H1 (cell line): ENCODE measurements at regions not wholly inside any gene's neighbourhood (a gene's known extent, or its start where the extent isn't known, plus 50 kb on each side); places are given as distances from the start of the nearest gene placed in this dataset.

ENCODE experiments used
- CTCF ChIA-PET: fragments of 300-600 bp; sonication (Branson Sonifier 250); formaldehyde crosslinking; loops from one replicate; lab custom pipeline; 2021; ENCODE audit not compliant: partially characterized antibody; lab: Charles Lee
- POLR2A ChIA-PET: fragments of 300-600 bp; sonication (Branson Sonifier 250); formaldehyde crosslinking; loops from one replicate; lab custom pipeline; 2021; ENCODE audit warnings: inconsistent platforms; ENCODE audit not compliant: partially characterized antibody; lab: Charles Lee
- DNase-seq, 2 experiments: peaks; one replicate each; pipeline versions ENCODE4 v3.0.0 to v3.0.0-alpha.2; 2010 to 2022; ENCODE audit warnings: low spot score in 2 of 2, low read depth in 1 of 2, mixed read lengths in 1 of 2
- FAIRE-seq: peaks from 2 replicates; lab custom pipeline; 2011; peaks lifted over from hg19 to GRCh38; lab: Jason Lieb, UNC
- H2AFZ ChIP-seq: 2 replicates; pipeline ENCODE4 v1.8.1; 2012; ENCODE audit warnings: low read length, inconsistent platforms
- H2AK5ac ChIP-seq: 2 replicates; pipeline ENCODE4 v1.6.1; 2013; ENCODE audit warnings: low read depth, low read length
- H2BK120ac ChIP-seq: replicated peaks from 2 replicates; pipeline ENCODE3; 2013; ENCODE audit warnings: low read depth, low read length, inconsistent platforms
- H2BK12ac ChIP-seq: 2 replicates; pipeline ENCODE4 v1.6.1; 2013; ENCODE audit warnings: low read depth, low read length
- H2BK15ac ChIP-seq: 2 replicates; pipeline ENCODE4 v1.6.1; 2013; ENCODE audit warnings: low read length
- H2BK20ac ChIP-seq: 2 replicates; pipeline ENCODE4 v1.6.1; 2013; ENCODE audit warnings: low read length
- H2BK5ac ChIP-seq: 2 replicates; pipeline ENCODE4 v1.6.1; 2013; ENCODE audit warnings: low read depth, low read length
- H3K14ac ChIP-seq: 2 replicates; pipeline ENCODE4 v1.6.1; 2013; ENCODE audit warnings: inconsistent platforms; ENCODE audit not compliant: insufficient read length
- H3K18ac ChIP-seq: 2 replicates; pipeline ENCODE4 v1.6.1; 2013; ENCODE audit warnings: low read length; ENCODE audit errors: extremely low read depth
- H3K23ac ChIP-seq: 2 replicates; pipeline ENCODE4 v1.6.1; 2013; ENCODE audit warnings: inconsistent platforms; ENCODE audit not compliant: insufficient read length
- H3K23me2 ChIP-seq: 2 replicates; pipeline ENCODE4 v1.6.1; 2013; ENCODE audit warnings: low read depth, low read length
- H3K27ac ChIP-seq: 2 replicates; pipeline ENCODE4 v1.6.1; 2011; ENCODE audit warnings: low read depth, low read length, inconsistent platforms
- H3K27me3 ChIP-seq, 4 experiments: replicated peaks in 1 of 4; 1 replicate in 1 of 4; 2 replicates in 3 of 4; pipeline versions ENCODE4 v1.6.1 to v1.8.1; 2011 to 2013; ENCODE audit warnings: low read length in 3 of 4, mild to moderate bottlenecking in 3 of 4, inconsistent platforms in 2 of 4, mixed read lengths in 2 of 4, moderate library complexity in 1 of 4; ENCODE audit not compliant: control insufficient read depth in 3 of 4, insufficient read depth in 3 of 4; ENCODE audit errors: extremely low read depth in 1 of 4
- H3K36me3 ChIP-seq, 4 experiments: 2 replicates each; pipeline versions ENCODE4 v1.6.1 to v1.8.1; 2011 to 2013; ENCODE audit warnings: mild to moderate bottlenecking in 4 of 4, low read length in 3 of 4, moderate library complexity in 2 of 4, control low read depth in 1 of 4, inconsistent platforms in 1 of 4; ENCODE audit not compliant: insufficient read depth in 4 of 4, control insufficient read depth in 2 of 4
- H3K4ac ChIP-seq: replicated peaks from 2 replicates; pipeline ENCODE3; 2013; ENCODE audit warnings: low read length, low read depth, mixed read lengths, inconsistent platforms; ENCODE audit not compliant: insufficient read length
- H3K4me1 ChIP-seq, 4 experiments: replicated peaks in 1 of 4; 1 replicate in 1 of 4; 2 replicates in 3 of 4; pipeline versions ENCODE4 v1.6.1 to v1.8.1; 2011 to 2013; ENCODE audit warnings: low read length in 3 of 4, inconsistent platforms in 2 of 4, mixed read lengths in 1 of 4; ENCODE audit not compliant: insufficient read depth in 4 of 4, control insufficient read depth in 3 of 4
- H3K4me2 ChIP-seq, 2 experiments: 2 replicates each; pipeline versions ENCODE4 v1.6.1 to v1.8.1; 2011 to 2013; ENCODE audit warnings: low read depth in 2 of 2, low read length in 2 of 2, control low read depth in 1 of 2, inconsistent platforms in 1 of 2, mild to moderate bottlenecking in 1 of 2; ENCODE audit not compliant: insufficient read depth in 1 of 2
- H3K4me3 ChIP-seq, 4 experiments: fragments of 200-600, 300-600 bp in 1 of 4; sonication (generic), shearing (Covaris generic), sonication (Bioruptor Twin) in 1 of 4; 2 replicates each; pipeline versions ENCODE4 v1.5.1 to v1.8.1; 2011 to 2016; ENCODE audit warnings: low read length in 4 of 4, low read depth in 3 of 4, control low read depth in 2 of 4, inconsistent platforms in 2 of 4, mild to moderate bottlenecking in 2 of 4, mixed read lengths in 1 of 4, moderate library complexity in 1 of 4; ENCODE audit not compliant: insufficient read depth in 2 of 4; ENCODE audit errors: extremely low read depth in 1 of 4
- H3K56ac ChIP-seq: replicated peaks from 2 replicates; pipeline ENCODE3; 2013; ENCODE audit warnings: low read depth, mild to moderate bottlenecking, mixed read lengths, low read length, inconsistent platforms; ENCODE audit not compliant: insufficient read length
- H3K79me1 ChIP-seq: 2 replicates; pipeline ENCODE4 v1.6.1; 2013; ENCODE audit warnings: low read depth, low read length, control low read depth
- H3K79me2 ChIP-seq, 2 experiments: 2 replicates each; pipeline versions ENCODE4 v1.6.1 to v1.8.1; 2012 to 2013; ENCODE audit warnings: low read length in 2 of 2, mild to moderate bottlenecking in 2 of 2, inconsistent platforms in 1 of 2; ENCODE audit not compliant: insufficient read depth in 2 of 2, control insufficient read depth in 1 of 2
- H3K9ac ChIP-seq, 4 experiments: replicated peaks in 1 of 4; 1 replicate in 1 of 4; 2 replicates in 3 of 4; pipeline versions ENCODE4 v1.6.1 to v1.8.1; 2011 to 2013; ENCODE audit warnings: low read depth in 3 of 4, low read length in 3 of 4, control low read depth in 2 of 4, mild to moderate bottlenecking in 2 of 4, moderate library complexity in 2 of 4, inconsistent platforms in 1 of 4; ENCODE audit errors: extremely low read depth in 1 of 4
- H3K9me3 ChIP-seq, 2 experiments: 2 replicates each; pipeline versions ENCODE4 v1.6.1 to v1.8.1; 2012 to 2013; ENCODE audit warnings: mild to moderate bottlenecking in 2 of 2, moderate library complexity in 2 of 2, control low read depth in 1 of 2, inconsistent platforms in 1 of 2, low read depth in 1 of 2, low read length in 1 of 2, mixed read lengths in 1 of 2; ENCODE audit not compliant: insufficient read depth in 2 of 2
- H4K20me1 ChIP-seq, 2 experiments: replicated peaks in 1 of 2; 2 replicates each; pipeline versions ENCODE3 to v1.8.1; 2011 to 2013; ENCODE audit warnings: inconsistent platforms in 2 of 2, low read length in 2 of 2, mild to moderate bottlenecking in 1 of 2; ENCODE audit not compliant: insufficient read depth in 2 of 2, control insufficient read depth in 1 of 2
- H4K5ac ChIP-seq: 2 replicates; pipeline ENCODE4 v1.6.1; 2013; ENCODE audit warnings: low read length, low read depth, mixed read lengths, inconsistent platforms; ENCODE audit not compliant: insufficient read length
- H4K8ac ChIP-seq: 2 replicates; pipeline ENCODE4 v1.8.0; 2013; ENCODE audit warnings: mild to moderate bottlenecking, moderate library complexity, low read length, inconsistent platforms; ENCODE audit not compliant: insufficient read depth; ENCODE audit errors: extremely low read depth
- H4K91ac ChIP-seq: replicated peaks from 2 replicates; pipeline ENCODE3; 2013; ENCODE audit warnings: low read length, mixed read lengths, inconsistent platforms; ENCODE audit not compliant: insufficient read length
- JUND ChIP-seq: IDR thresholded peaks from 2 replicates; pipeline ENCODE4 v1.6.1; 2011; ENCODE audit warnings: mild to moderate bottlenecking, improper control_type of control experiment, low read length
- KDM5A ChIP-seq: fragments of 200-600 bp; IDR thresholded peaks from 2 replicates; pipeline ENCODE4 v1.7.1; 2012; ENCODE audit warnings: mild to moderate bottlenecking, low read length, inconsistent platforms, mixed read lengths
- MAFK ChIP-seq: IDR thresholded peaks from 2 replicates; pipeline ENCODE4 v1.6.1; 2012; ENCODE audit warnings: low read depth, mild to moderate bottlenecking, improper control_type of control experiment, low read length
- RXRA ChIP-seq: IDR thresholded peaks from 2 replicates; pipeline ENCODE4 v1.6.1; 2011; ENCODE audit warnings: low read depth, mild to moderate bottlenecking, low read length, moderate library complexity; ENCODE audit not compliant: insufficient read depth
- TAF7 ChIP-seq: optimal IDR thresholded peaks from 2 replicates; pipeline ENCODE3; 2011; ENCODE audit warnings: low read depth, mild to moderate bottlenecking, inconsistent platforms, low read length, moderate library complexity, borderline replicate concordance
- WGBS, 2 experiments: shearing (Covaris generic) in 1 of 2; methylation state at CpG; one replicate each; pipeline versions ENCODE4 v1.1.6 to v1.1.7; 2013 to 2015; ENCODE audit warnings: low lambda C conversion rate in 2 of 2, mixed read lengths in 2 of 2, inconsistent platforms in 1 of 2, low coverage in 1 of 2, missing lambda C conversion rate in 1 of 2; ENCODE audit not compliant: insufficient replicate concordance in 2 of 2, insufficient coverage in 1 of 2, insufficient read length in 1 of 2; ENCODE audit errors: extremely low coverage in 1 of 2, missing lambda C conversion rate in 1 of 2; 5-methylcytosine and 5-hydroxymethylcytosine counted together

GRCh38 chr2:67628892-67629291 lies 231.8 kb downstream of the ETAA1 start:
- no peak overlapping the region for H2BK5ac ChIP-seq
- FAIRE-seq (no peak), DNase-seq (no peak)
- H3K4me3 ChIP-seq = no peak overlapping the region
- H3K9me3 ChIP-seq = no peaks in the 10 kb centered on the region
- no peak overlapping the region for H4K5ac ChIP-seq
- H3K23ac ChIP-seq = no peak overlapping the region
- WGBS, 2 experiments = 81% methylated on average over 1 of the region's 1 CpG; no CpG with 5 or more reads in 1 of the 2 experiments
- no peaks in the 10 kb centered on the region for H4K20me1 ChIP-seq
- H3K18ac ChIP-seq = no peak overlapping the region
- no peak overlapping the region for H3K14ac ChIP-seq
- H3K56ac ChIP-seq = no peak overlapping the region
- H3K79me2 ChIP-seq = no peaks in the 10 kb centered on the region
- no peak overlapping the region for H2BK15ac ChIP-seq
- H3K9ac ChIP-seq = no peak overlapping the region
- H4K91ac ChIP-seq = no peak overlapping the region
- H2BK20ac ChIP-seq = no peak overlapping the region
- no peak overlapping the region for H3K27ac ChIP-seq
- CTCF ChIA-PET = no interaction called here
- POLR2A ChIA-PET = no interaction called here
- no peaks in the 10 kb centered on the region for H3K27me3 ChIP-seq
- no peaks in the 10 kb centered on the region for H3K23me2 ChIP-seq
- H4K8ac ChIP-seq = no peak overlapping the region
- no peaks in the 10 kb centered on the region for H3K36me3 ChIP-seq
- H2BK12ac ChIP-seq = no peak overlapping the region
- H2BK120ac ChIP-seq = no peak overlapping the region
- H2AK5ac ChIP-seq = no peak overlapping the region
- H3K4me1 ChIP-seq = no peaks in the 10 kb centered on the region
- no peaks in the 10 kb centered on the region for H3K79me1 ChIP-seq
- H2AFZ ChIP-seq = no peak overlapping the region
- no peak overlapping the region for H3K4me2 ChIP-seq
- H3K4ac ChIP-seq = no peak overlapping the region
- TF ChIP-seq TAF7 (no peak), MAFK (no peak), JUND (no peak), KDM5A (no peak), RXRA (no peak)
